ENCODE measurements at regions not wholly inside any gene's neighbourhood (a gene's known extent, or its start where the extent isn't known, plus 50 kb on each side); places are given as distances from the start of the nearest gene placed in this dataset.

- TF ChIP-seq FOXC1 (CRISPR knock-in tag; IDR thresholded peaks at IDR 0.05; ENCODE audit: borderline replicate concordance) (peak; percentile 70; the same call in 1 of the 2 replicates), ZNF543 (CRISPR knock-in tag; IDR thresholded peaks at IDR 0.05) (no peak), HOXA5 (CRISPR knock-in tag; IDR thresholded peaks at IDR 0.05) (no peak), ZNF414 (CRISPR knock-in tag; IDR thresholded peaks at IDR 0.05) (peak; percentile 81), ZNF792 (CRISPR knock-in tag; IDR thresholded peaks at IDR 0.05) (peak; percentile 80; the same call in 1 of the 2 replicates), ZNF205 (CRISPR knock-in tag; IDR thresholded peaks at IDR 0.05) (peak; percentile 38; the same call in 1 of the 2 replicates), RXRB (CRISPR knock-in tag; IDR thresholded peaks at IDR 0.05; ENCODE audit: borderline replicate concordance) (no peak), ARID4A (CRISPR knock-in tag; IDR thresholded peaks at IDR 0.05; ENCODE audit: borderline replicate concordance) (peak; percentile 65; the same call in 1 of the 2 replicates)
These were observed 114.2 kb downstream of the SNX5 start (continued) for GRCh38 chr20:17854307-17854903.

DNA sequence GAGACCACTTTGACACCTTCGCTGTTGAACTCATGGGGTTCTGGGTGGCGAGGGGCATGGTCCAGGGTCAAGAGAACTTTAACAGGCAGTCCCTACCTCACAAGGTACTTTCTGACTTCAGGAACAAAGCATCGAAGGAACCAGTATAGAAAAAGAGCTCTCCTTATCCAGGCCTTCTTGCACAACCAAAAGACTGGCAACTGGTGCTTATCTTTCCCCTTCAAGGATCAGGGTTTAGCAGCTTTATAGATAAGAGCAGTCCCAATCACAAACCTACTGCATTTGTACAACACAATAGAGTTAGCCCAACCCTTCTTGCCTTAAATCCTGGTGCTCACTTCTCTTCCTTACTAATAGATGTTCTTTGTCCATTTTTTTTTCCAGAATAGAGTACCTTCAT is 116.3 kb downstream of the SNX5 start:
- H3K4me2 ChIP-seq (ENCODE audit: low read depth, low read length), result no peak overlapping the region
- CTCF ChIA-PET (ENCODE audit: low intra/inter-chr PET ratio, low total read pairs), result no interaction called here
- peaks cover 2% of the 10 kb centered on the region for H3K79me2 ChIP-seq (ENCODE audit: insufficient read depth, low read length)
- no peak for ATAC-seq
- BruUV-seq (replicated peaks), result no TSS peak
- H3K9me3 ChIP-seq (ENCODE audit: low read length), result no peaks in the 10 kb centered on the region
- no peaks in the 10 kb centered on the region for H3K36me3 ChIP-seq (replicated peaks in 1 of 2; ENCODE audit: control insufficient read depth in 1 of 2, insufficient read depth in 2 of 2, low read length in 2 of 2)
- no peaks in the 10 kb centered on the region for H4K20me1 ChIP-seq (ENCODE audit: insufficient read depth, low read length)
- FAIRE-seq, result no peak
- in situ Hi-C loops (cut with HindIII; ENCODE audit: extremely low pct_ligation_motif_present, low pct_unique_long_range_greater_than_20kb), result no loop called here
- no peak overlapping the region for H3K4me3 ChIP-seq (replicated peaks in 1 of 3; ENCODE audit: insufficient read depth in 1 of 3, low read depth in 2 of 3, low read length in 3 of 3)
- no peak overlapping the region for H3K9ac ChIP-seq (ENCODE audit: insufficient read depth, low read depth, low read length)
- no peak overlapping the region for H3K27ac ChIP-seq (ENCODE audit: extremely low read length, insufficient read depth, low read length)
- no peak for DNase-seq (ENCODE audit: low spot score)
- TF ChIP-seq MYPOP (CRISPR knock-in tag; IDR thresholded peaks at IDR 0.05), result no peak
- TF ChIP-seq ZNF747 (CRISPR knock-in tag; IDR thresholded peaks at IDR 0.05; ENCODE audit: borderline replicate concordance), result no peak
- H2AFZ ChIP-seq (ENCODE audit: low read length), result peak overlapping the region; percentile 47
- H3K4me1 ChIP-seq (ENCODE audit: insufficient read depth, low read length), result peaks cover 76% of the 10 kb centered on the region
- POLR2A ChIA-PET, result interaction anchor here (0.7 to 0.9 kb wide), 2 partner anchors 25 to 80 kb away, joined by 3 read pairs; no protein-coding TSS in a partner anchor
- peaks cover 0 to 1% of the 10 kb centered on the region in 2 experiments; a peak in 1 of 5 replicates for H3K27me3 ChIP-seq (ENCODE audit: control insufficient read depth in 1 of 2, insufficient read depth in 2 of 2, low read length in 2 of 2)
- intact Hi-C loops (cut with micrococcal nuclease; ENCODE audit: unreplicated experiment), result no loop called here
- WGBS (ENCODE audit: low lambda C conversion rate), result 81% methylated on average over 3 of the region's 3 CpGs

Data from HepG2 (cell line).